ENCODE measurements at regions not wholly inside any gene's neighbourhood (a gene's known extent, or its start where the extent isn't known, plus 50 kb on each side); places are given as distances from the start of the nearest gene placed in this dataset.

GRCh38 chr9:118630079-118630478 lies 739.2 kb downstream of the BRINP1 start:
- Mint-ChIP-seq H3K9me3 (ENCODE audit: low read depth) (peaks cover 21% of the 10 kb centered on the region), H3K4me3 (ENCODE audit: low read depth) (no peak overlapping the region), H3K4me1 (ENCODE audit: low read depth) (no peaks in the 10 kb centered on the region), H3K27ac (no peak overlapping the region), H3K27me3 (no peaks in the 10 kb centered on the region), H3K36me3 (ENCODE audit: insufficient read depth) (no peaks in the 10 kb centered on the region)
- TF ChIP-seq, protein P1, sequence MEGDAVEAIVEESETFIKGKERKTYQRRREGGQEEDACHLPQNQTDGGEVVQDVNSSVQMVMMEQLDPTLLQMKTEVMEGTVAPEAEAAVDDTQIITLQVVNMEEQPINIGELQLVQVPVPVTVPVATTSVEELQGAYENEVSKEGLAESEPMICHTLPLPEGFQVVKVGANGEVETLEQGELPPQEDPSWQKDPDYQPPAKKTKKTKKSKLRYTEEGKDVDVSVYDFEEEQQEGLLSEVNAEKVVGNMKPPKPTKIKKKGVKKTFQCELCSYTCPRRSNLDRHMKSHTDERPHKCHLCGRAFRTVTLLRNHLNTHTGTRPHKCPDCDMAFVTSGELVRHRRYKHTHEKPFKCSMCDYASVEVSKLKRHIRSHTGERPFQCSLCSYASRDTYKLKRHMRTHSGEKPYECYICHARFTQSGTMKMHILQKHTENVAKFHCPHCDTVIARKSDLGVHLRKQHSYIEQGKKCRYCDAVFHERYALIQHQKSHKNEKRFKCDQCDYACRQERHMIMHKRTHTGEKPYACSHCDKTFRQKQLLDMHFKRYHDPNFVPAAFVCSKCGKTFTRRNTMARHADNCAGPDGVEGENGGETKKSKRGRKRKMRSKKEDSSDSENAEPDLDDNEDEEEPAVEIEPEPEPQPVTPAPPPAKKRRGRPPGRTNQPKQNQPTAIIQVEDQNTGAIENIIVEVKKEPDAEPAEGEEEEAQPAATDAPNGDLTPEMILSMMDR (IDR thresholded peaks at IDR 0.05; ENCODE audit: unreplicated experiment) = no peak
- no peak for DNase-seq (ENCODE audit: low spot score, unreplicated experiment)

DNA sequence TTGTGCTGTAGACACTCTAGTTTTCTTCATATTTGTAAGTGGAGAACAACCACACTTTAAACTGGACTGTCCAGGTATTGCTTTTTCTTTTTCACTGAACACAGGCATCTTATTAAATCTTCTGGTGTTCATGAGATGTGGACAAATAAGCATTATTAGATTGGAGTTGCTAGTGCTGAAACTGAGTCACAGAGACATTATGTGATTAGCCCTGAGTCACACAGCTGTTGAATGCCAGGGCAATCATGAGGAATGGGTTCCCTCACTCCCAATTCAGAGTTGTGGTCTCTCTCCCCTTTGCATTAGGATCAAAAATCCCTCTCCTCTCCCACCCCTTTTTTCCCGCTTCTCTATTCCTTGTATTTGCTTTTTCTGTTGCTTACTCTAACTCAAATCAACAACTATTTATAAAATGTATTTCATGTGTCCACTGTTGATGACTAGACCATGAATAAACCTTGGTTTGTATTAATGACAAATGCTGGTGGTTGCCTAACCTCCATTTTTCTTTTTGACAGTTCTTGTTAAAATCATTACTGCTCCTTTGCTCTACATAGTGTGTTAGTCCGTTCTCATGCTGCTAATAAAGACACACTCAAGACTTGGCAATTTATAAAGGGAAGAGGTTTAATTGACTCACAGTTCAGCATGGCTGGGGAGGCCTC lies 738.2 kb downstream of the BRINP1 start:
- H3K27me3 Mint-ChIP-seq = no peaks in the 10 kb centered on the region
- TF ChIP-seq, protein P1 (IDR thresholded peaks at IDR 0.05; ENCODE audit: unreplicated experiment) = no peak
- H3K4me3 Mint-ChIP-seq (ENCODE audit: low read depth) = no peak overlapping the region

DNA sequence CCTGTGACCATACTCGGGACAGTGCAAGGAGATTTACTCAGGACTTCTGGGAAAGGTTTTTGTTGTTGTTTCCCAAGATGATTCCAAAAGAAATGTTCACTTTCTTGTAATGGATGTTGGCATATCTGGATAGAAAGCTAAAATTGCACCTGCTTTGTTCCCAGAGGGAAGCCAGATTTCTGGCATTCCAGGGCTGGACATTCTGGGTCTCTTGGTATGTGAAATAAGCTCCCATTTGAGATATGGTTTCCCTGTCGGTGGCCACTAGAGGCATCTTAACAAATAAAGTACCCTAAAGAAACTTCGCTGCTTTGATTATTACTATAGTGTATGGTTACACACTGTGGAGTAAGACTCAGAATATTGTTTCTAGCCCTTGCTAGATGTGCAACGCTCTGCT lies 737.3 kb downstream of the BRINP1 start:
- TF ChIP-seq, protein P1 (IDR thresholded peaks at IDR 0.05; ENCODE audit: unreplicated experiment) = no peak
- H3K36me3 Mint-ChIP-seq (ENCODE audit: insufficient read depth) = no peaks in the 10 kb centered on the region
- H3K9me3 Mint-ChIP-seq (ENCODE audit: low read depth) = peaks cover 14% of the 10 kb centered on the region
- H3K4me1 Mint-ChIP-seq (ENCODE audit: low read depth) = no peaks in the 10 kb centered on the region
- no peaks in the 10 kb centered on the region for H3K27me3 Mint-ChIP-seq
- DNase-seq (ENCODE audit: low spot score, unreplicated experiment) = no peak
- H3K4me3 Mint-ChIP-seq (ENCODE audit: low read depth) = no peak overlapping the region
- H3K27ac Mint-ChIP-seq = no peak overlapping the region

More for the DNA sequence above, 738.2 kb downstream of the BRINP1 start:
- Mint-ChIP-seq H3K9me3 (ENCODE audit: low read depth) (peaks cover 14% of the 10 kb centered on the region), H3K27ac (no peak overlapping the region), H3K36me3 (ENCODE audit: insufficient read depth) (no peaks in the 10 kb centered on the region), H3K4me1 (ENCODE audit: low read depth) (no peaks in the 10 kb centered on the region)
- no peak for DNase-seq (ENCODE audit: low spot score, unreplicated experiment)

- Mint-ChIP-seq H3K9me3 (ENCODE audit: low read depth) (peaks cover 25% of the 10 kb centered on the region), H3K36me3 (ENCODE audit: insufficient read depth) (peaks cover 3% of the 10 kb centered on the region), H3K4me1 (ENCODE audit: low read depth) (no peaks in the 10 kb centered on the region), H3K27ac (no peak overlapping the region), H3K27me3 (no peaks in the 10 kb centered on the region), H3K4me3 (ENCODE audit: low read depth) (no peak overlapping the region)
- TF ChIP-seq, protein P1 (IDR thresholded peaks at IDR 0.05; ENCODE audit: unreplicated experiment) = no peak
- no peak for DNase-seq (ENCODE audit: low spot score, unreplicated experiment)
These were observed 733.8 kb downstream of the BRINP1 start for GRCh38 chr9:118635416-118635815.

DNA sequence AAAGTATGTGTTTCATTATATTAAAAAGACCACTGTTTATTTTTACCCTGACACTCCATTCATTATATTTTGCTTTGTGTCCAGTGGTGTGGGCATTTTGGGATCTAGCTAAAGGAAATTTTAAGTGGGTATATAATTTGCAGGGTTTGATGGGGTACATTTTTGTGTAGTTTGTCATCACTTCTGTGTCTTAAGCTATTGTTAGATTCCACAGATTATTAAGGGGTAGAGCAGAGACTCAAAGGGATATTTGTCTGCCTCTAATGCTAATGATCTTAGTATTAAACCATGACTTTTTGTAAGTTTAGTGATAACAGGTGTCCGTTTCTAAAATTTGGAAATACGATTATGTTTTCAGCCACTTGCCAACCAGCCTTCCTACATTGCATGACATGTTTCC lies 731.6 kb downstream of the BRINP1 start:
- no peak overlapping the region for H3K4me3 Mint-ChIP-seq (ENCODE audit: low read depth)
- H3K36me3 Mint-ChIP-seq (ENCODE audit: insufficient read depth) = peaks cover 3% of the 10 kb centered on the region
- H3K9me3 Mint-ChIP-seq (ENCODE audit: low read depth) = peaks cover 25% of the 10 kb centered on the region
- TF ChIP-seq, protein P1 (IDR thresholded peaks at IDR 0.05; ENCODE audit: unreplicated experiment) = no peak
- no peak for DNase-seq (ENCODE audit: low spot score, unreplicated experiment)
- H3K4me1 Mint-ChIP-seq (ENCODE audit: low read depth) = no peaks in the 10 kb centered on the region
- H3K27me3 Mint-ChIP-seq = no peaks in the 10 kb centered on the region
- no peak overlapping the region for H3K27ac Mint-ChIP-seq

Measured in progenitor cell of endocrine pancreas (in vitro differentiated cells).